Liver (tissue), 7 donors: ENCODE measurements at regions not wholly inside any gene's neighbourhood (a gene's known extent, or its start where the extent isn't known, plus 50 kb on each side); places are given as distances from the start of the nearest gene placed in this dataset.
"Not testable (repeated sequence)": the region's sequence is repeated elsewhere in the genome, so short reads cannot be mapped to it uniquely, and the experiment has no call there.

Experiments
- DNase-seq: peaks from one replicate; pipeline ENCODE4 v3.0.0-alpha.2; 2017; ENCODE audit warnings: low spot score
- H3K27ac ChIP-seq, 2 donors: one replicate each; pipeline ENCODE4 v1.7.0; 2013; ENCODE audit warnings: inconsistent platforms in 2 of 2, low read length in 2 of 2, control low read depth in 1 of 2, low read depth in 1 of 2, mild to moderate bottlenecking in 1 of 2
- H3K27me3 ChIP-seq, 4 donors: one replicate each; pipeline versions ENCODE4 v1.6.1 to v1.7.0; 2013; ENCODE audit warnings: low read length in 3 of 4, inconsistent platforms in 1 of 4, mild to moderate bottlenecking in 1 of 4, moderate library complexity in 1 of 4; ENCODE audit not compliant: control insufficient read depth in 4 of 4, insufficient read depth in 4 of 4
- H3K36me3 ChIP-seq, 4 donors: one replicate each; pipeline versions ENCODE4 v1.6.1 to v1.7.0; 2013; ENCODE audit warnings: low read length in 3 of 4, mild to moderate bottlenecking in 3 of 4, low read depth in 1 of 4, moderate library complexity in 1 of 4; ENCODE audit not compliant: control insufficient read depth in 4 of 4, insufficient read depth in 3 of 4
- H3K4me1 ChIP-seq, 4 donors: one replicate each; pipeline versions ENCODE4 v1.6.1 to v1.7.0; 2013; ENCODE audit warnings: low read length in 3 of 4, mild to moderate bottlenecking in 3 of 4, moderate library complexity in 1 of 4; ENCODE audit not compliant: control insufficient read depth in 4 of 4, insufficient read depth in 4 of 4
- H3K4me3 ChIP-seq, 3 donors: one replicate each; pipeline versions ENCODE4 v1.6.1 to v1.7.0; 2013; ENCODE audit warnings: low read length in 3 of 3, control low read depth in 1 of 3, low read depth in 1 of 3, mild to moderate bottlenecking in 1 of 3
- H3K9ac ChIP-seq, 2 donors: one replicate each; pipeline ENCODE4 v1.7.0; 2013; ENCODE audit warnings: low read length in 2 of 2, mild to moderate bottlenecking in 2 of 2, moderate library complexity in 2 of 2, control low read depth in 1 of 2, low read depth in 1 of 2
- H3K9me3 ChIP-seq, 4 donors: one replicate each; pipeline versions ENCODE4 v1.6.1 to v1.7.0; 2013; ENCODE audit warnings: low read length in 3 of 4; ENCODE audit not compliant: control insufficient read depth in 4 of 4
- RAD21 ChIP-seq, 2 donors: IDR thresholded peaks; 2 replicates each; pipeline ENCODE4 v1.6.1; 2016; ENCODE audit warnings: antibody characterized with exemption in 2 of 2, mild to moderate bottlenecking in 2 of 2
- WGBS: extraction: QIAGEN DNeasy Blood & Tissue Kit; methylation state at CpG from one replicate; pipeline ENCODE4 v1.1.7; 2013; 5-methylcytosine and 5-hydroxymethylcytosine counted together
- donor health status: healthy.
- donor health status: healthy.
- donor health status: healthy.
- donor health status: healthy.

GRCh38 chr2:111473522-111473921 lies 352.8 kb downstream of the BCL2L11 start:
- 32% methylated on average over 3 of the region's 3 CpGs for WGBS
- not testable (repeated sequence) for H3K36me3 ChIP-seq
- peak; percentile 17 to 27 for TF ChIP-seq RAD21 (IDR thresholded peaks at IDR 0.05)

GRCh38 chr2:111474198-111474705 lies 353.5 kb downstream of the BCL2L11 start:
- H3K9ac ChIP-seq, H3K27me3 ChIP-seq, H3K4me1 ChIP-seq, H3K27ac ChIP-seq, H3K36me3 ChIP-seq, H3K9me3 ChIP-seq, H3K4me3 ChIP-seq, DNase-seq: not testable (repeated sequence)
- 92% methylated on average over 8 of the region's 8 CpGs for WGBS

More at GRCh38 chr2:111473522-111473921, 352.8 kb downstream of the BCL2L11 start:
- DNase-seq, H3K9me3 ChIP-seq, H3K27ac ChIP-seq, H3K9ac ChIP-seq, H3K27me3 ChIP-seq, H3K4me3 ChIP-seq, H3K4me1 ChIP-seq: not testable (repeated sequence)

GRCh38 chr2:111478335-111478734 lies 357.6 kb downstream of the BCL2L11 start:
- WGBS: 75% methylated on average over 2 of the region's 3 CpGs
- H3K4me3 ChIP-seq, H3K27me3 ChIP-seq, H3K4me1 ChIP-seq, H3K9me3 ChIP-seq, H3K27ac ChIP-seq, DNase-seq, H3K36me3 ChIP-seq, H3K9ac ChIP-seq: not testable (repeated sequence)

GRCh38 chr2:111478871-111479318 lies 358.2 kb downstream of the BCL2L11 start:
- not testable (repeated sequence) for DNase-seq
- WGBS: 86% methylated on average over 13 of the region's 14 CpGs

GRCh38 chr2:111480016-111480625 lies 359.4 kb downstream of the BCL2L11 start:
- H3K36me3 ChIP-seq, DNase-seq, H3K4me1 ChIP-seq, H3K4me3 ChIP-seq, H3K9me3 ChIP-seq, H3K27me3 ChIP-seq, H3K27ac ChIP-seq, H3K9ac ChIP-seq: not testable (repeated sequence)
- 80% methylated on average over 10 of the region's 10 CpGs for WGBS

More at GRCh38 chr2:111478871-111479318, 358.2 kb downstream of the BCL2L11 start:
- H3K27ac ChIP-seq, H3K4me1 ChIP-seq, H3K27me3 ChIP-seq, H3K9ac ChIP-seq, H3K4me3 ChIP-seq, H3K36me3 ChIP-seq, H3K9me3 ChIP-seq: not testable (repeated sequence)

GRCh38 chr2:111480633-111481032 lies 359.9 kb downstream of the BCL2L11 start:
- H3K36me3 ChIP-seq, DNase-seq, H3K4me1 ChIP-seq, H3K4me3 ChIP-seq, H3K9me3 ChIP-seq, H3K27me3 ChIP-seq, H3K27ac ChIP-seq, H3K9ac ChIP-seq: not testable (repeated sequence)
- 76% methylated on average over 8 of the region's 8 CpGs for WGBS

- H3K27ac ChIP-seq, H3K4me3 ChIP-seq, H3K36me3 ChIP-seq, H3K4me1 ChIP-seq, H3K27me3 ChIP-seq, H3K9me3 ChIP-seq, H3K9ac ChIP-seq, DNase-seq: not testable (repeated sequence)
- WGBS: 88% methylated on average over 10 of the region's 11 CpGs
Observed at GRCh38 chr2:111481219-111481618, 360.5 kb downstream of the BCL2L11 start.
